Activated naive CD4-positive, alpha-beta T cell treated with anti-CD3 and anti-CD28 coated beads for 36 hours (primary cell): ENCODE measurements at regions not wholly inside any gene's neighbourhood (a gene's known extent, or its start where the extent isn't known, plus 50 kb on each side); places are given as distances from the start of the nearest gene placed in this dataset.
"Not testable (repeated sequence)": the region's sequence is repeated elsewhere in the genome, so short reads cannot be mapped to it uniquely, and the experiment has no call there.

ENCODE experiments used
- CTCF ChIA-PET: fragments of 350-600 bp; sonication (Branson Sonifier 250); formaldehyde crosslinking; loops from one replicate; lab custom pipeline; 2021; ENCODE audit warnings: antibody characterized with exemption; lab: Charles Lee
- DNase-seq: peaks from one replicate; pipeline ENCODE4 v3.0.0-alpha.2; 2020
- H3K27ac Mint-ChIP-seq: one replicate; pipeline ENCODE4 v1.8.0; 2021; ENCODE audit warnings: mild to moderate bottlenecking, mixed read lengths
- H3K27me3 Mint-ChIP-seq: one replicate; pipeline ENCODE4 v1.8.0; 2021; ENCODE audit warnings: low read depth, mixed read lengths
- H3K36me3 Mint-ChIP-seq: one replicate; pipeline ENCODE4 v1.8.0; 2021; ENCODE audit warnings: low read depth, mixed read lengths
- H3K4me1 Mint-ChIP-seq: one replicate; pipeline ENCODE4 v1.8.0; 2021; ENCODE audit warnings: low read depth, mixed read lengths
- H3K4me3 Mint-ChIP-seq: one replicate; pipeline ENCODE4 v1.8.0; 2021; ENCODE audit warnings: mild to moderate bottlenecking, moderate library complexity, mixed read lengths
- H3K9me3 Mint-ChIP-seq: one replicate; pipeline ENCODE4 v1.8.0; 2021; ENCODE audit warnings: mixed read lengths
- intact Hi-C: fragments of 100-400 bp; cut with micrococcal nuclease; formaldehyde crosslinking; loops from one replicate; pipeline ENCODE4 v1.15.1; 2023

DNA sequence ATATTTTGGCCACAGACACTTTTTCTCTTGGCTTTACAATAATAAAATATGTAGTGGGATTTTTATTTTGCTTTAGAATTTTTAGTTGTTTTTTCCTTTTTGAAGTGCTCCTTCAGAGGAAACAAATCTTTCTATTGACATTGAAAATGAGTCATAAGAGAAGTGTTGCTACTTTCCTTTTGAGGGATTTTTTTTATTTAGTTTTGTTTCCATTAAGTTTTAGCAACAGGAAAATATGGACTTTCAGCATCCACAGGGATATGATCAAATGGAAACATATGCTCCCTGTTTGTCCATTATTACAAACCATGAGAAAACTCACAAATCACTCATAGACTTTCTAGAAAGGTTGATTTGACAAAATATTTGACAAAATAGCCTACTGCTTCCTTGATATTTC, 65.3 kb upstream of the BMP2 start:
- no peaks in the 10 kb centered on the region for H3K4me1 Mint-ChIP-seq
- intact Hi-C loops, result no loop called here
- H3K27ac Mint-ChIP-seq, result no peak overlapping the region
- no peaks in the 10 kb centered on the region for H3K36me3 Mint-ChIP-seq
- peaks cover 3% of the 10 kb centered on the region for H3K27me3 Mint-ChIP-seq
- DNase-seq, result no peak
- CTCF ChIA-PET, result no interaction called here
- no peak overlapping the region for H3K4me3 Mint-ChIP-seq
- H3K9me3 Mint-ChIP-seq, result no peaks in the 10 kb centered on the region

- no peaks in the 10 kb centered on the region for H3K36me3 Mint-ChIP-seq
- H3K9me3 Mint-ChIP-seq, result no peaks in the 10 kb centered on the region
- no peak overlapping the region for H3K4me3 Mint-ChIP-seq
- H3K27ac Mint-ChIP-seq, result no peak overlapping the region
- intact Hi-C loops, result no loop called here
- H3K4me1 Mint-ChIP-seq, result no peaks in the 10 kb centered on the region
- H3K27me3 Mint-ChIP-seq, result peaks cover 3% of the 10 kb centered on the region
- DNase-seq, result no peak
- CTCF ChIA-PET, result no interaction called here
Measured at GRCh38 chr20:6700563-6701329, 66.7 kb upstream of the BMP2 start.

DNA sequence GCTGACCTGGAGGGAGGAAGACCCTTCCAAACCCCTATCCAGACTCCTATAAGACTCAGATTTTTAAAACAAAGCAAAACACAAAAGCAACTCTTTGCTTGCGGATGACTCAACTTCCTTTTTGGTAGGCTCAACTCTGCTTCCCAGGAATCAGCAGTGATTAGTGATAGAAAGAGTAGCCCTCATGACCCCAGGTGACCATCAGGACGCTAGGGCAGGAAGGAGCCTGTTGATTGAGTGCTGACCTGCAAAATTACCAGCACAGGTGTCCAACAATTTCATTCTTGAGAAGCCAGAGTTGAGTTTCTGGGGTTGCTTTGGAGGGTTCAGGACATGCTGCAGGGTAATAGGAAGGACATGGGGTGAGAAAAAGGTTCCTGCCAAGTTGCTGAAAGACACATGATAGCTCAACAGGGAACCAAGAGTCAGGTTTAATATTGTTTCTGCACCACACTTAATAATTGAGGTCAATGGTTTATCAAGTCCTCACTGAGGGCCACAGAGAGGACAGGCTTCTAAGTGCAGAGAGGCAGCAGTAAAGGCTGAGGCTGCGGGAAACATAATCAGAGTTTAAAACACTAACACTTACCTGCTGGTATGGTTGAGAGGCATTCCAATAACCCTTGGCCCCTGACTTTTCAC, 67.4 kb upstream of the BMP2 start:
- H3K4me3 Mint-ChIP-seq, result no peak overlapping the region
- intact Hi-C loops, result no loop called here
- DNase-seq, result no peak
- no peak overlapping the region for H3K27ac Mint-ChIP-seq
- no peaks in the 10 kb centered on the region for H3K36me3 Mint-ChIP-seq
- CTCF ChIA-PET, result no interaction called here
- H3K4me1 Mint-ChIP-seq, result no peaks in the 10 kb centered on the region
- no peaks in the 10 kb centered on the region for H3K9me3 Mint-ChIP-seq
- H3K27me3 Mint-ChIP-seq, result peaks cover 3% of the 10 kb centered on the region

DNA sequence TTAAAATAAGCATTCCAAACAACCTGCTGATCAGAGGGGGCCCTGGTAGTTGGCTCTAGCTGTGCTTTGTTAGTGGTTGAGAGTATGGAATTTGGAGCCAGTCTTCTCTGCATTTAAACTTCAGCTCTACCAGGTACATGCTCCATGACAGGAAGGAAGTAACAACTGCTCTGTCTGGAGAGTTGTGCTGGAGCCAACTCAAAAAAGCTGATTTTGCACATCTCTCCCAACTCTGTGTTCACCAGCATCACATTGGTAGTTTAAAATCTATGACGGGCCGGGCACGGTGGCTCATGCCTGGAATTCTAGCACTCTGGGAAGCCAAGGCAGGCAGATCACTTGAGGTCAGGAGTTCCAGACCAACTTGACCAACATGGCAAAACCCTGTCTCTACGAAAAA, 68.8 kb upstream of the BMP2 start:
- DNase-seq, result no peak
- intact Hi-C loops, result no loop called here
- Mint-ChIP-seq H3K4me3 (no peak overlapping the region), H3K4me1 (no peaks in the 10 kb centered on the region), H3K9me3 (no peaks in the 10 kb centered on the region), H3K36me3 (no peaks in the 10 kb centered on the region), H3K27ac (no peak overlapping the region), H3K27me3 (peaks cover 2% of the 10 kb centered on the region)
- CTCF ChIA-PET, result no interaction called here

GRCh38 chr20:6698056-6698455, 69.4 kb upstream of the BMP2 start:
- no peak overlapping the region for H3K4me3 Mint-ChIP-seq
- CTCF ChIA-PET, result no interaction called here
- no peaks in the 10 kb centered on the region for H3K4me1 Mint-ChIP-seq
- peaks cover 2% of the 10 kb centered on the region for H3K27me3 Mint-ChIP-seq
- intact Hi-C loops, result no loop called here
- H3K9me3 Mint-ChIP-seq, result no peaks in the 10 kb centered on the region
- no peak for DNase-seq
- H3K36me3 Mint-ChIP-seq, result no peaks in the 10 kb centered on the region
- no peak overlapping the region for H3K27ac Mint-ChIP-seq

DNA sequence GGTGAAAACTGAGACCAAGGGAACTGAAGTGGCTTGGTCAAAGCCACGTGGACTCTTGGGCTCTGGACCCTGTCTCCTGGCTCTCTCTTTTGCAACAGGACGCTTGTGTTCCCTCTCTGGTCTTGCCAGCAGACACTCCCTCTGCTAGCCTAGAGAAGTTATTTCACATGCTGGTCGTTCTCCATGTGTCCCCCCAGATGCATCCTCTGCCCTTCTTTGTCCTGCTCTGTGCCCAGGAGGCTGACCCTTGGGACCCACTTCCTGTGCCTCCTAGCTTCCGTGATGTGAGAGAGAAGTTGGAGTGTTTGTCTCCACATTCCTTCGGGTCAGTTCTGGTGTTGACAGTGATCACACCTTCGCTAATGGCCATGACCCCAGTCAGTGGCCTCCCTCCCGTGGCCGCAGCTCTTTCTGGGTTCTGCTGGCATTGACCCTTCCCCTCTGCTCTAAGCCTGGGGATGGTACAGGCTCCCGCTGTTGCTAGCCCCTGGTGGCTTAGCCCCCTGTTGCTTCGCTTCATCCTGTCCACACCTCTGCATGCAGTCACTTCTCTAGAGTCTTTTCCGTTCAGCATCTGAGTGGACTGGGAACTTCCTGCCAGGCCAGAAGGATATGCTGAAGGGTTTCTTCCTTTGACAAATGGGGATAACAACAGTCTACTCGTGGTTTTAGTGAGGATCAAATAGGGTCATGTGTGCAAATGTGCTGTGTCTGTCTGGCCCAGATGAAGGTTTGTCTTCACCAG, 70.1 kb upstream of the BMP2 start:
- no peaks in the 10 kb centered on the region for H3K4me1 Mint-ChIP-seq
- no peak overlapping the region for H3K4me3 Mint-ChIP-seq
- intact Hi-C loops, result no loop called here
- H3K27ac Mint-ChIP-seq, result no peak overlapping the region
- CTCF ChIA-PET, result no interaction called here
- peaks cover 2% of the 10 kb centered on the region for H3K27me3 Mint-ChIP-seq
- H3K36me3 Mint-ChIP-seq, result no peaks in the 10 kb centered on the region
- no peak for DNase-seq
- H3K9me3 Mint-ChIP-seq, result no peaks in the 10 kb centered on the region

GRCh38 chr20:6696001-6696400, 71.5 kb upstream of the BMP2 start:
- Mint-ChIP-seq H3K27me3 (peaks cover 2% of the 10 kb centered on the region), H3K4me3 (no peak overlapping the region), H3K4me1 (no peaks in the 10 kb centered on the region), H3K27ac (no peak overlapping the region), H3K36me3 (no peaks in the 10 kb centered on the region), H3K9me3 (no peaks in the 10 kb centered on the region)
- no peak for DNase-seq
- CTCF ChIA-PET, result interaction anchor here (0.5 kb wide), 1 partner anchor 111 kb away, joined by 4 read pairs; no protein-coding TSS in a partner anchor
- intact Hi-C loops, result no loop called here

DNA sequence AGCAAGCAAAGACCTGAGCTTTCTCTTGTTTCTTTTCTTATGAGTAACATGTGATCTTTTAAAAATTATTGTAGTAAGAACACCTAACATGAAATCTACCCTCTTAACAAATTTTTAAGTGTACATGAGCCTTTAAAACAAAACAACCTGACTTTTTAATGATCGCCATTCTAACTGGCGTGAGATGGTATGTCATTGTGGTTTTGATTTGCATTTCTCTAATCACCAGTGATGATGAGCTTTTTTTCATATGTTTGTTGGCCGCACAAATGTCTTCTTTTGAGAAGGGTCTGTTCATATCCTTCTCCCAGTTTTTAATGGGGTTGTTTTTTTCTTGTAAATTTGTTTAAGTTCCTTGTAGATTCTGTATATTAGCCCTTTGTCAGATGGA, 73.7 kb upstream of the BMP2 start:
- H3K4me3 Mint-ChIP-seq, H3K9me3 Mint-ChIP-seq, H3K36me3 Mint-ChIP-seq, H3K27ac Mint-ChIP-seq, intact Hi-C loops, H3K4me1 Mint-ChIP-seq, DNase-seq, CTCF ChIA-PET, H3K27me3 Mint-ChIP-seq: not testable (repeated sequence)

- Mint-ChIP-seq H3K4me1 (no peaks in the 10 kb centered on the region), H3K4me3 (no peak overlapping the region), H3K27me3 (no peaks in the 10 kb centered on the region), H3K27ac (no peak overlapping the region), H3K9me3 (no peaks in the 10 kb centered on the region), H3K36me3 (no peaks in the 10 kb centered on the region)
- CTCF ChIA-PET, result no interaction called here
- DNase-seq, result no peak
- intact Hi-C loops, result no loop called here
Measured at GRCh38 chr20:6693178-6693807, 74.2 kb upstream of the BMP2 start.

DNA sequence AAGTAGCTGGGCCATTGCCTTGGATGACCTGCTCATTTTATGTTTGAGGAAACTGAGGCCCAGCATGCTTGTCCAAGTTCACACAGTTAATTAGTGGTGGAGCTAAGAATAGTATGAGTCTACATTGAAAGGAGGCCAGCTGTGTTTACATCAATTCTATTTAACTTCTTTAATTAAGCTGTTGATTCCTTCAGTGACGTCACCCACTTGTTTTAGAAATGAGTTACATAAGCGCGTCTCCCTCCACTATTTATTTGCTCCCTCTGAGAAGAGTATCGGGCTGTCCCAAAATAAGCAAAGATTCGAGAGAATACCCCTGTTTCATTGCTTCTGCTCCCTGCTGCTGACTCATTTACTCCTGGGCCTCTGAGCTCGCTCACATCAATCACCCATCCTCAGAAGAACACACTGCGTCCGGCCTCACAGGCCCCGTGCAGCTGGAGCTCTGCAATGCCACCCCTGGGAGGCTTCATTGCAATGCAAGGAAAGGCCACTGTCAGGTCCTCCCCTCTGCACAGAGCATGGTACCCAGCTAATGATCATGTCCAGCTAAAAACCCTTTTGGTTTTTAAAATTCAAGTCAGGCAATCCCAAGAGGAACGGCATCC, 74.8 kb upstream of the BMP2 start:
- Mint-ChIP-seq H3K27me3 (no peaks in the 10 kb centered on the region), H3K4me1 (no peaks in the 10 kb centered on the region), H3K27ac (no peak overlapping the region), H3K9me3 (no peaks in the 10 kb centered on the region), H3K36me3 (no peaks in the 10 kb centered on the region), H3K4me3 (no peak overlapping the region)
- intact Hi-C loops, result no loop called here
- CTCF ChIA-PET, result no interaction called here
- DNase-seq, result no peak

DNA sequence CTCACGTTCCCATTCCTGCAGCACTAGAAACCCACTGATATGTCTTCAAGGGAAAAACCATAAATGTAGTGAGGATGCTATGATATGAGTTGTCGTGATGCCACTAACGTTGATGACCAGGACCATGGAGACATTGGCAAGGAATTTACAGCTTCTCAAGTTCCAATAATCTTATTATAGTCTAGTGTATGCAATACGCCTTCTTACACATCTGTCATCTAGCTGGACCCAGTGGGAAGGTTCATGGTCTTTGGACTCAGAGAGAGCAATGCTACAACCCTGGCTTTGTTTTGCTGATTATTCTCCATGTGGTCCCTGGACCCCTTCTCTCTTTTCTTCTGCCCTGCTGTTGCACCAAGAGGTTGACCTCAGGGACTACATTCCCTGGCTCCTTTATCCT, 76.0 kb upstream of the BMP2 start:
- intact Hi-C loops, result no loop called here
- CTCF ChIA-PET, result no interaction called here
- Mint-ChIP-seq H3K9me3 (no peaks in the 10 kb centered on the region), H3K4me3 (no peak overlapping the region), H3K36me3 (no peaks in the 10 kb centered on the region), H3K27me3 (no peaks in the 10 kb centered on the region), H3K27ac (no peak overlapping the region), H3K4me1 (no peaks in the 10 kb centered on the region)
- DNase-seq, result no peak

GRCh38 chr20:6689339-6689973, 78.0 kb upstream of the BMP2 start:
- no peak for DNase-seq
- no peaks in the 10 kb centered on the region for H3K27me3 Mint-ChIP-seq
- H3K27ac Mint-ChIP-seq, result no peak overlapping the region
- intact Hi-C loops, result no loop called here
- CTCF ChIA-PET, result no interaction called here
- no peaks in the 10 kb centered on the region for H3K4me1 Mint-ChIP-seq
- H3K4me3 Mint-ChIP-seq, result no peak overlapping the region
- no peaks in the 10 kb centered on the region for H3K9me3 Mint-ChIP-seq
- H3K36me3 Mint-ChIP-seq, result no peaks in the 10 kb centered on the region
